ENCODE measurements at regions not wholly inside any gene's neighbourhood (a gene's known extent, or its start where the extent isn't known, plus 50 kb on each side); places are given as distances from the start of the nearest gene placed in this dataset.

GRCh38 chr1:224041032-224041431, 72.9 kb upstream of the FBXO28 start:
- no peak for TF ChIP-seq CTCF (IDR thresholded peaks at IDR 0.05; ENCODE audit: low read depth, low read length)
- no peak for TF ChIP-seq POLR2A (IDR thresholded peaks at IDR 0.05; ENCODE audit: extremely low read depth, insufficient read length)
- TF ChIP-seq MAX (IDR thresholded peaks at IDR 0.05; ENCODE audit: low read depth, low read length), result no peak
